ENCODE measurements at regions not wholly inside any gene's neighbourhood (a gene's known extent, or its start where the extent isn't known, plus 50 kb on each side); places are given as distances from the start of the nearest gene placed in this dataset.
"Not testable (repeated sequence)": the region's sequence is repeated elsewhere in the genome, so short reads cannot be mapped to it uniquely, and the experiment has no call there.

DNA sequence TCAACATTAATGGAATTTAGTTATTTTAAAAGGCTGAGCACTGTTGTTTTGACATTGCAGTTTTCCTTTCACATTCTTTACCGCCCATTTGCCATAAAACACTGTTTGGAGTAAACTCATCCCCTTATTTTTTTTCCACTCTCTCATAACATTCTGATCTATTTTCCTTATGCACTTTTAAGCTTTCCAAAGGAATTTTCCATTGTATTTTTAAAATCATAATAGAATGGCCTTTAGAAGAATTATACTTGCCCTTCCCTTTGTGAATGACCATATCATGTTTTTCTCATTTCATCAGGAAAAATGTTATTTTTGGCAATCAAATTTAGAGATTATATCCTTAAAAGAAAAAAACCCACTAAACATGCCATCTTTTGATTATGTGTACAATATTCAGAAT lies 1074.2 kb downstream of the STIM2 start:
- DNase-seq (ENCODE audit: low read depth in 2 of 2), result no peak

GRCh38 chr4:27946799-27947198 lies 1086.2 kb downstream of the STIM2 start:
- no peak for DNase-seq (ENCODE audit: low read depth in 2 of 2)

DNA sequence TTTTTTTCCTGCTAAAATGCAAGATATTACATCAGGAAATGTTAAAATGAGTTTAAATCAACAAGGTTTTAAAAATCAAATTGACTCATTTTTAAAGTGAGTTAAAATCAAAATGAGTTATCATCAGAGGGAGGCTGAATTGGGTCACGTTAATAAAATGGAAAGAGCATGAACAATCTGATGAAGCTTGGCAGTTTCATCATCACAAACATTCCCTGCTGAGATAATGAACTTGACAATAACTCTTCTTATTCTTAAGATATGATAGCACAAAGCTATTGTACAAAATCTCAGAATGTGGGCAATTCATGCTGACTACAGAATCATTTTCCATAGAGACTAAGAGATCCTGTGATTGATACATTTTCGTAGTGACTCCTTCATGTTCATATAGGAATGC lies 1086.7 kb downstream of the STIM2 start:
- DNase-seq (ENCODE audit: low read depth in 2 of 2), result no peak

DNA sequence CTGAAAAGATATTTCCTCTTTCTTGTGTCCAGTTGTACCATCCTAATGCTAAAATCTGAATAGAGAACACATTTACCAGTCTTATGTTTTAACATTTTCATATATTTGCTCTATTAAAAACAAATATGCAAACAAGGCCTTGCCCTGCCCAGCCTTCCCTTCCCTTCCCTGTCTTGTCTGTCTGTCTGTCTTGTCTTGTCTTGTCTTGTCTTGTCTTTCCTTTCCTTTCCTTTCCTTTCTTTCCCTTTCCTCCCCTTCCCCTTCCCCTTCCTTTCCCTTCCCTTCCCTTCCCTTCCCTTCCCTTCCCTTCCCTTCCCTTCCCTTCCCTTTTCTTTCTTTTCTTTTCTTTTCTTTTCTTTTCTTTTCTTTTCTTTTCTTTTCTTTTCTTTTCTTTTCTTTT lies 1103.5 kb downstream of the STIM2 start:
- DNase-seq (ENCODE audit: low read depth in 2 of 2), result no peak

DNA sequence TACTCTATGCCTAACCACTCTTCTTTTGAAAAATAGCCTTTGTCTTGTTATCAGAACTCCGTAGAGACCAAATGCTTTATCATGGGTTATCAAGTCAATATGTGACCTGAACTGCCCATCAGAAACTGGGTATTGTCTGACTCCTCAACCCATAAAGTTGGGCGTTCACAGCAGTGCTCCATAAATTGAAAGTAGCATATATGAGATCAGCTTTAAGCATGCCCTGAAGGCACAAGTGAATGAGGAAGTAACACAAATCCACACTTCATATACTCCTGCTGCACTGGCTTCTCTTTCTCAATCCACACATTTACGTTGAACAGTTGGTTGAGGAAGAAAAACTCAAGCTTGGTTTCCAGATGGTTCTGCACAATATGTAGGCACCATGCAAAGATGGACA lies 1106.0 kb downstream of the STIM2 start:
- no peak for DNase-seq (ENCODE audit: low read depth in 2 of 2)

DNA sequence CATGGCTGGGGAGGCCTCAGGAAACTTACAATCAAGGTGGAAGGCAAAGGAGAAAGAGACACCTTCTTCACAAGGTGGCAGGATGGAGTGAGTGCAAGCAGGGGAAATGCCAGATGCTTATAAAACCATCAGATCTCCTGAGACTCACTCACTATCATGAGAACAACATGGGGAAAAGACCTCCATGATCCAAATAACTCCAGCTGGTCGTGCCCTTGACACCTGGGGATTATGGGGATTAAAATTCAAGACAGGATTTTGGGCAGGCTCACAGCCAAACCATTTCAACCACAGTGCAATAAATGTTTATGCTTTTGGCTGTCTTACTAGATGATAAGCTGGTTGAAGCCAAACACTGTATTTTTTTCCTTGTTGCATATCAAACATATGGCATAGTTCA lies 1112.4 kb downstream of the STIM2 start:
- DNase-seq (ENCODE audit: low read depth in 2 of 2), result no peak

DNA sequence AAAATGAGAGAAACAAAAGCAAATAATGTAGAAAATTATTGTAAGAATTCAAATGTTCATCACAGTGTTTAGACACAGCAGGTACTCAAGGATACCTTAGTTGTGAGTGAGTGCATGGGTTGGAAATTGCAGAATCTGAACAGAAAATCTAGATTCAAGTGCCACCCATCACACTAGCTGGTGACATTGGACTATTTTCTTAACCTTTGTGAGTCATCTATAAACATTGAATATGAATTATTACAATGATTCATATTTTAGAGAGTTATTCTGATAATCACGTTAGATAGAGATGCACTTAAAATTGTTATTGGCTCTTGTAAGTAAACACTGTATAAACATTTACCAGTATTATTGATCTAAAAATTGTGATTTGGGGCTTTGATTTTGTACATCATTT lies 1113.1 kb downstream of the STIM2 start:
- DNase-seq (ENCODE audit: low read depth in 2 of 2), result no peak

- no peak for DNase-seq (ENCODE audit: low read depth in 2 of 2)
These were observed 1113.7 kb downstream of the STIM2 start for GRCh38 chr4:27974339-27974738.

DNA sequence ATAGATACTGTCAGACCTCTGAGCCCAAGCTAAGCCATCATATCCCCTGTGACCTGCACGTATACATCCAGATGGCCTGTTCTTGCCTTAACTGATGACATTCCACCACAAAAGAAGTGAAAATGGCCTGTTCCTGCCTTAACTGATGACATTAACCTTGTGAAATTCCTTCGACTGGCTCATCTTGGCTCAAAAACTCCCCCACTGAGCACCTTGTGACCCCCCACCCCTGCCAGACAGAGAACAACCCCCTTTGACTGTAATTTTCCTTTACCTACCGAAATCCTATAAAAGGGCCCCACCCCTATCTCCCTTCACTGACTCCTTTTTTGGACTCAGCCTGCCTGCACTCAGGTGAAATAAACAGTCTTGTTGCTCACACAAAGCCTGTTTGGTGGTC lies 1114.2 kb downstream of the STIM2 start:
- not testable (repeated sequence) for DNase-seq (ENCODE audit: low read depth in 2 of 2)

DNA sequence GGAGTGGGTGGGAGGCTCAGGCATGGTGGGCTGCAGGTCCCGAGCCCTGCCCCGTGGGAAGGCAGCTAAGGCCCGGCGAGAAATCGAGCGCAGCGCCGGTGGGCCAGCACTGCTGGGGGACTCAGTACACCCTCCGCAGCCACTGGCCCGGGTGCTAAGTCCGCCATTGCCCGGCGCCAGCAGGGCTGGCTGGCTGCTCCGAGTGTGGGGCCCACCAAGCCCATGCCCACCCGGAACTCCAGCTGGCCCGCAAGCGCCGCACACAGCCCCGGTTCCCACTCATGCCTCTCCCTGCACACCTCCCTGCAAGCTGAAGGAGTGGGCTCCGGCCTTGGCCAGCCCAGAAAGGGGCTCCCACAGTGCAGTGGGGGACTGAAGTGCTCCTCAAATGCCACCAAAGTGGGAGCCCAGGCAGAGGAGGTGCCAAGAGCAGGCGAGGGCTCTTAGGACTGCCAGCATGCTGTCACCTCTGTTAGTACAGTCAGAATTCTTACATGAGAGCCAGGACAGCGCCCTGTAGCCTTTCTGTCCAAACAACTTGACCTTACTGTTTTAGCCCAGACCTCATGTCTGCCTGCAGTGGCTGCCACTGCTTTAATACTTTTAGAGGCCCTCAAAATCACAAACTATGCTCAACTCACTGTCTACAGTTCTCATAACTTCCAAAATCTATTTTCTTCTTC lies 1117.9 kb downstream of the STIM2 start:
- not testable (repeated sequence) for DNase-seq (ENCODE audit: low read depth in 2 of 2)

DNA sequence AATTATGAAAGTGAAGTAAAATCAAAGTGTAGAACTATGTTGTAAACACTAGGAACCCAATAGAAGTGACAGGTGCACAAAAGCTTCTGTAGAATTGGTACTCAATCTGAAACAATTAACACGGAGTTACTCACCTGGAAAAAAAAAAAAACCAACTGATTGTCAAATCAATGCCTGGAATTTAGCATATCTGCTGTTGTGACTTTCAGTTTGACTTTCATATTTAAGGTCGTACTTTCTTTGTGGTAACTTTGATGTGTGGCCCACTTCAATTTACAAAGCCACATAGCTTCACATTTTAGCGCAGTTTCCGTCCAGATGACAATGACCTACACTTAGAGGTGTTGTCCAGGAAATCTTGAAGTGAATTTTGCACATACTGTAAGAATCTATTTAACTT lies 1124.9 kb downstream of the STIM2 start:
- DNase-seq (ENCODE audit: low read depth in 2 of 2), result no peak

DNA sequence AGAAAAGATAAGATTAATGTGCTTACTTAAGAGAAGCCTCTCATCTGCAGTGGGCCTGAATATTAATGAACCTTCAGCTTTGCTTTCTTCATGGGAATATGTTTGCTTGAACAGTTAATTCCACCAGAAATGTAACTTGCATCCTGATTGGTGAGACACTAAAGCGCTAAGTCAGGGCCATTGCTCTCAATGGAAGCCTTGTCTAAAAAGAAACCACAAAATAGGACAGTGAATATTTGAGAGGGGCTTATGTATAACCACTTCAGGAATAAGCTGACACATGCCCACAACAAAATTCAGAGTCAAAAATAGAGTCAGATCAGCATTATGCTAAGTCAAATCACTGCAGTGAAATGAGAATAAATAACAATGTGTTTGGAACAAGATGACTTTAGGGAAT lies 1125.8 kb downstream of the STIM2 start:
- no peak for DNase-seq (ENCODE audit: low read depth in 2 of 2)

GRCh38 chr4:28001698-28002097 lies 1141.1 kb downstream of the STIM2 start:
- no peak for DNase-seq (ENCODE audit: low read depth in 2 of 2)

- no peak for DNase-seq (ENCODE audit: low read depth in 2 of 2)
These were observed 1143.9 kb downstream of the STIM2 start for GRCh38 chr4:28004520-28004919.

DNA sequence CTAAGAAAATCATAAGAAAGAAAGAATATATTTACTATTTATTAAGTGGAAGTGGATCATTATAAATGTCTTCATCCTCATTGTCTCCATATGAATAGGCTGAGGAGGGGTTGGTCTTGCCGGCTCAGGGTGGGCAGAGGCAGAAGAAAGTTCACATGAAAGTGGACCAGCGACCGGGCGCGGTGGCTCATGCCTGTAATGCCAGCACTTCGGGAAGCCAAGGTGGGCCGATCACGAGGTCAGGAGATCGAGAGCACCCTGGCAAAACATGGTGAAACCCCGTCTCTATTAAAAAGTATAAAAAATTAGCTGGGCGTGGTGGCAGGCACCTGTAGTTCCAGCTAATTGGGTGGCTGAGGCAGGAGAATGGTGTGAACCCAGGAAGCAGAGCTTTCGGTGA lies 1145.4 kb downstream of the STIM2 start:
- no peak for DNase-seq (ENCODE audit: low read depth in 2 of 2)

DNA sequence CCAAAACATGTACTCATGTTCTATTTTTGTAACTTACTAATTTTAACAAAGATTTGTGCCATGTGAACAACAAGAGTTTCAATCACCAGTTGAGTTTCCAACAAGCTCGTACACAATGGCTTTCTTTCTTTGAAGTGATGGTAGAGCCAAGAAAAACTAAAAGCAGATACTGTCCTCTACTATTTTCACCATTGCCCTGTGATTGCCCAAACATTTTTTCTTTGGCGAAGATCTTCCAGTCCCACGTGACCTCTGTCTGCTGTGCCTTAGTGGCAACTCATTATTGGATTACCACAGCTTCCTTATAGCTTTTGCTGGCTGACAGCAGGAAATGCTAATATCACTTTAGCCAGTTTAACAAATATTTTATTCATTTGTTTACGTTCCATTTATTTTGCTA lies 1147.1 kb downstream of the STIM2 start:
- DNase-seq (ENCODE audit: low read depth in 2 of 2), result no peak

DNA sequence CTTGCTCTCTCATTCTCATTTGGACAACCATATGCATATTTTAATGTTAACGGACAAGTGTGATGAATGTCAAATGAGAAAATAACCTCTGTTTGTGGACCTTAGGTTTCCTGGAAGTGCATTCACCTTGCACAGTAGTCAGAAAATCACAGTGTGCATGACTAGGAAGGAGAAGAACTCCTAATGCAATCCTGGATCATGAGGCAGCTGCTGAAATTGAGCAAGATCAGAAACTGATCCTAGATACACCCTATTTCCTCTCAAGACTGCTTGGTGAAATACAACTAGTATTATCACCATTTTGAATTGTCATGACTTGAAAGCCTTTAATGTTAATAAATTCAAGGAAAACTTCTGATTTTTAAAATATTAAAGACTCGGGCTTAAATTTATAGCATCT lies 1148.9 kb downstream of the STIM2 start:
- no peak for DNase-seq (ENCODE audit: low read depth in 2 of 2)

DNA sequence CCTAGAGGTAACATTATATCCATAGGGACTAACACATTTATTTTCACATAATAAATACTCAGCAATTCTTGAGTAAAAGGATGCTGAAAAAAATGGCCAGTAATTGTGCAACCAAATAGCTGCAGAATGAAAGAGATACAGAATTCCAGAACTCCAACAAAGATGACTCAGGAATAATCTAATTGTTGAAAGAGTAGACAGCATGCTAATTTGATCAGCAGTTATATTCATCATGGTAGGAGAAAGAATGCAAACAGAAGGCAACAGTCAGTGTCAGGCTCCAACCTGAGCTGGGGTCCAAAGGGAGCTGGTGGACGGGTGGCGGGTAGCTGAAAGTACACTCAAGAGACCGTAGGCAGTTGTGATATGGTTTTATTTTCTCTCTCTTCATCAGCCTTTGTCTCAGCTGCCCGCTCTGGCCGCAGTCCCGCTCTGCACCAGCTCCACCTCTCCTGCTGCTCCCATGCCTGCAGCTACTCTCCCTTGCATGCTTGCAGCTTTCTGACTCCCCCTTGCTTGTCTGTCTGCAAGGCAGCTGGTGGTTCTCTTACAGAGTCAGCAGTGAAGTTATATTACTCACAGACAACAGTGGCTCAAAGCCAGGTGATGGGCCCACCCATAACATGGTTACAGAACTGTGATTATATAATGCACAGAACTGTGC lies 1150.1 kb downstream of the STIM2 start:
- no peak for DNase-seq (ENCODE audit: low read depth in 2 of 2)

DNA sequence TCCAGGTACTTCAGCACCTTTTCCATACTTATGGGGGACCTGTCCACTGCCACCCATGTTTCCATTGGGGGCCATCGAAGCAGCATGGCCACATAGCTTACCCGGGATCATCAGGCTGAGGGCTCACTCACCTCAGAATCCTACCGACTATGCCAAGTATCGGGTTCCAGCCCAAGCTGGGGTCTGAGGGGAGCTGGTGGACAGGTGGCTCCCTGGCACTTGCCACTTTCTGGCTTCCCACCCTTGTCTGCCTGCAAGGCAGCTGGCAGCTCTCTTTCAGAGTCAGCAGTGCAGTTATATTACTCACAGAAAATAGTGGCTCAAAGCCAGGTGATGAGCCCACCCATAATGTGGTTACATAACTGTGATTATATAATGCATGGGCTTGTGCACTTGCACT lies 1153.8 kb downstream of the STIM2 start:
- no peak for DNase-seq (ENCODE audit: low read depth in 2 of 2)

DNA sequence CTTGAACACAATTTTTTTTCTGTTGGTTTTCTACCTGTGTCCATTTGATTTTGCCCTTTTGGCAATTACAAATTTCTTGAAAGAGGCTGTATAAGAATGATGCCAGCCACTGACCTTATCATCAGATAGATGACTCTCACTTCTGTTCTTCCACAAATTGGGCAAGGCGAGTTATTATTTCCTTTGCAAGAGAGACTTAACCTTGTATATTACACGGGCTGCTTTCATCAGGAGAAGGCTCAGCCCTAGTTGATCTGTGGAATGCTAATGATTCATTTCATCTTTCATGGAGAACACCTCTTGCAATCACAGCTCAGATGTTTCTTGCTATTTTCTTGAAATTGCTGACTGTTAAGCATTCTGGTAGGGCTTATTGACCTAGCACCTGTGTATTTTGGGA lies 1155.4 kb downstream of the STIM2 start:
- DNase-seq (ENCODE audit: low read depth in 2 of 2), result no peak

DNA sequence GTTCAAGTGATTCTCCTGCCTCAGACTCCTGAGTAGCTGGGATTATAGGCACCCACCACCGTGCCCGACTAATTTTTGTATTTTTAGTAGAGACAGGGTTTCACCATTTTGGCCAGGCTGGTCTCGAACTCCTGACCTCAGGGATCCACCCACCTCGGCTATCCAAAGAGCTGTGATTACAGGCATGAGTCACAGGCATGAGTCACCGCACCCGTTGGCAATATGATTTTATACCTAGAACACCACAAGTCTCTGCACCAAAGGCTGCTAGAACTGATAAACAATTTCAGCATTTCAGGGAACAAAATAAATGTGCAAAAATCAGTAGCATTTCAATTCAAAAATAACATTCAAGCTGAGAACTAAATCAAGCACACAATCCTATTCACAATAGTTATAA lies 1177.6 kb downstream of the STIM2 start:
- DNase-seq (ENCODE audit: low read depth in 2 of 2), result not testable (repeated sequence)

DNA sequence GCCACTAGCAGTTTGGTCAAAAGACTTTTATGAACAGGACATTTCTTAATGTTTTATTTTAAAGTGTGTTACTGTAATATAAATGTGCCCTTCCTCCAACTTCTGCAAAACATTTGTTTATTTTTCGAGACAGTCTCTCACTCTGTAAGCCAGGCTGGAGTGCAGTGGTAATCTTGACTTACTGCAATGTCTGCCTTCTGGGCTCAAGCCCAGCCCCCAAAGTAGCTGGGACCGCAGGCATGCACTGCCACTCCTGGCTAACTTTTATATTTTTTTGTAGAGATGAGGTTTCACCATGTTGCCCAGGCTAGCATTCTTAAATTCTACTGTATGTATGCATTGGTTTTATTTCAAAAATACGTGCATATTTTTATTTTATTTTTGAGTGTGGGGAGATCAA lies 1201.9 kb downstream of the STIM2 start:
- DNase-seq (ENCODE audit: low read depth in 2 of 2), result no peak

GRCh38 chr4:28073860-28074555 lies 1213.4 kb downstream of the STIM2 start:
- no peak for DNase-seq (ENCODE audit: low read depth in 2 of 2)
